HepG2 (cell line): ENCODE measurements at regions not wholly inside any gene's neighbourhood (a gene's known extent, or its start where the extent isn't known, plus 50 kb on each side); places are given as distances from the start of the nearest gene placed in this dataset.

Source experiments
- ATAC-seq: fragments of 200-7000 bp; cut with Tn5 transposase; 3 replicates; pipeline ENCODE4 v1.9.1; 2020; ENCODE audit warnings: mild to moderate bottlenecking, moderate library complexity
- BruUV-seq: library from RNA; stranded (reverse); fragments of 400-500 nt; replicated peaks from 2 replicates; lab custom pipeline; 2021; lab: Mats Ljungman, UMichigan
- CTCF ChIA-PET: fragments of 300-600 bp; formaldehyde crosslinking; extraction: SDS; loops from one replicate; lab custom pipeline; 2021; ENCODE audit warnings: low total read pairs, inconsistent platforms, low intra/inter-chr PET ratio; lab: Yijun Ruan, JAX
- POLR2A ChIA-PET: fragments of 350-600 bp; sonication (Branson Sonifier 250); formaldehyde crosslinking; loops from one replicate; lab custom pipeline; 2020; ENCODE audit warnings: antibody characterized with exemption, inconsistent platforms; lab: Yijun Ruan, JAX
- DNase-seq: peaks from one replicate; pipeline ENCODE4 v3.0.0-alpha.2; 2015; ENCODE audit warnings: low spot score
- FAIRE-seq: peaks from 3 replicates; lab custom pipeline; 2011; peaks lifted over from hg19 to GRCh38; lab: Jason Lieb, UNC
- H2AFZ ChIP-seq: one replicate; pipeline ENCODE4 v1.6.1; 2011; ENCODE audit warnings: low read length, inconsistent platforms
- H3K27ac ChIP-seq: fragments of 300-600 bp; 3 replicates; pipeline ENCODE4 v1.8.0; 2011; ENCODE audit warnings: mixed run types, mild to moderate bottlenecking, mixed read lengths, low read length, inconsistent platforms; ENCODE audit not compliant: insufficient read depth; ENCODE audit errors: extremely low read length
- H3K27me3 ChIP-seq, 2 experiments: fragments of 200-600 bp in 1 of 2; 2 replicates in 1 of 2; 3 replicates in 1 of 2; pipeline versions ENCODE4 v1.6.0 to v1.8.0; 2011; ENCODE audit warnings: low read length in 2 of 2, mild to moderate bottlenecking in 2 of 2, moderate library complexity in 2 of 2, inconsistent platforms in 1 of 2; ENCODE audit not compliant: insufficient read depth in 2 of 2, control insufficient read depth in 1 of 2
- H3K36me3 ChIP-seq, 2 experiments: fragments of 200-600 bp in 1 of 2; replicated peaks in 1 of 2; 2 replicates in 1 of 2; 3 replicates in 1 of 2; pipeline versions ENCODE4 v1.5.1 to v1.8.0; 2011; ENCODE audit warnings: low read length in 2 of 2, inconsistent platforms in 1 of 2; ENCODE audit not compliant: insufficient read depth in 2 of 2, control insufficient read depth in 1 of 2
- H3K4me1 ChIP-seq: 2 replicates; pipeline ENCODE4 v1.5.1; 2012; ENCODE audit warnings: low read length, inconsistent platforms; ENCODE audit not compliant: insufficient read depth
- H3K4me2 ChIP-seq: 2 replicates; pipeline ENCODE4 v1.6.0; 2011; ENCODE audit warnings: low read depth, low read length, inconsistent platforms
- H3K4me3 ChIP-seq, 3 experiments: fragments of 200-600 bp in 1 of 3; sonication (generic), shearing (Covaris generic) in 1 of 3; replicated peaks in 1 of 3; 2 replicates each; pipeline ENCODE4 v1.5.1; 2011 to 2016; ENCODE audit warnings: low read length in 3 of 3, inconsistent platforms in 2 of 3, low read depth in 2 of 3, mild to moderate bottlenecking in 2 of 3, control low read depth in 1 of 3, mixed read lengths in 1 of 3; ENCODE audit not compliant: insufficient read depth in 1 of 3
- H3K79me2 ChIP-seq: one replicate; pipeline ENCODE4 v1.6.1; 2011; ENCODE audit warnings: low read length, inconsistent platforms; ENCODE audit not compliant: insufficient read depth
- H3K9ac ChIP-seq: 2 replicates; pipeline ENCODE4 v1.6.0; 2011; ENCODE audit warnings: mild to moderate bottlenecking, low read depth, low read length, inconsistent platforms; ENCODE audit not compliant: insufficient read depth
- H3K9me3 ChIP-seq: 2 replicates; pipeline ENCODE4 v1.5.1; 2012; ENCODE audit warnings: mild to moderate bottlenecking, low read length
- H4K20me1 ChIP-seq: 2 replicates; pipeline ENCODE4 v1.6.0; 2011; ENCODE audit warnings: inconsistent platforms, mild to moderate bottlenecking, low read length, moderate library complexity; ENCODE audit not compliant: insufficient read depth
- FOXO1 ChIP-seq: sonication (generic); formaldehyde crosslinking; IDR thresholded peaks from 2 replicates; pipeline ENCODE4 v1.4.0; 2020; ENCODE audit warnings: missing genetic modification reagents
- GATA4 ChIP-seq: sonication (generic); IDR thresholded peaks from 2 replicates; pipeline ENCODE4 v1.6.1; 2016; ENCODE audit warnings: antibody characterized with exemption, low read depth, borderline replicate concordance
- GPBP1L1 ChIP-seq: sonication (generic); formaldehyde crosslinking; IDR thresholded peaks from 2 replicates; pipeline ENCODE4 v1.5.0; 2020; ENCODE audit warnings: mild to moderate bottlenecking, missing genetic modification reagents
- KLF12 ChIP-seq: sonication (generic); formaldehyde crosslinking; IDR thresholded peaks from 2 replicates; pipeline ENCODE4 v1.4.0; 2020; ENCODE audit warnings: missing genetic modification reagents, borderline replicate concordance
- MLLT10 ChIP-seq: sonication (generic); formaldehyde crosslinking; IDR thresholded peaks from 2 replicates; pipeline ENCODE4 v1.4.0; 2020; ENCODE audit warnings: missing genetic modification reagents
- NCOA2 ChIP-seq: sonication (generic); formaldehyde crosslinking; IDR thresholded peaks from 2 replicates; pipeline ENCODE4 v1.8.0; 2022; ENCODE audit warnings: inconsistent platforms
- PBX2 ChIP-seq: IDR thresholded peaks from 2 replicates; pipeline ENCODE4 v1.6.1; 2016; ENCODE audit warnings: control low read depth
- TCF12 ChIP-seq, 2 experiments: fragments of 450-650 bp in 1 of 2; sonication (generic) in 1 of 2; formaldehyde crosslinking in 1 of 2; IDR thresholded peaks; 2 replicates each; pipeline versions ENCODE4 v1.6.1 to v1.8.0; 2017 to 2022; ENCODE audit warnings: antibody characterized with exemption in 1 of 2, mild to moderate bottlenecking in 1 of 2, missing genetic modification reagents in 1 of 2, moderate library complexity in 1 of 2
- TCF7 ChIP-seq: sonication (generic); IDR thresholded peaks from 2 replicates; pipeline ENCODE4 v1.6.1; 2016; ENCODE audit warnings: antibody characterized with exemption, low read depth
- ZNF33B ChIP-seq: sonication (generic); formaldehyde crosslinking; IDR thresholded peaks from 2 replicates; pipeline ENCODE4 v1.5.1; 2020; ENCODE audit warnings: mild to moderate bottlenecking, missing genetic modification reagents
- ZNF446 ChIP-seq: sonication (generic); formaldehyde crosslinking; IDR thresholded peaks from 2 replicates; pipeline ENCODE4 v1.5.0; 2020; ENCODE audit warnings: mild to moderate bottlenecking, missing genetic modification reagents
- ZNF484 ChIP-seq: sonication (generic); formaldehyde crosslinking; IDR thresholded peaks from 2 replicates; pipeline ENCODE4 v1.5.1; 2020; ENCODE audit warnings: mild to moderate bottlenecking, low read depth, missing genetic modification reagents, borderline replicate concordance
- ZNF512 ChIP-seq: sonication (generic); formaldehyde crosslinking; IDR thresholded peaks from 2 replicates; pipeline ENCODE4 v1.4.0; 2020; ENCODE audit warnings: mild to moderate bottlenecking, missing genetic modification reagents
- ZNF563 ChIP-seq: sonication (generic); formaldehyde crosslinking; IDR thresholded peaks from 2 replicates; pipeline ENCODE4 v1.8.0; 2022; ENCODE audit warnings: mild to moderate bottlenecking, moderate library complexity, missing genetic modification reagents
- ZNF678 ChIP-seq: sonication (generic); formaldehyde crosslinking; IDR thresholded peaks from 2 replicates; pipeline ENCODE4 v1.4.0; 2020; ENCODE audit warnings: mild to moderate bottlenecking, missing genetic modification reagents
- ZNF709 ChIP-seq: sonication (generic); formaldehyde crosslinking; IDR thresholded peaks from 2 replicates; pipeline ENCODE4 v1.5.0; 2020; ENCODE audit warnings: mild to moderate bottlenecking, missing genetic modification reagents
- ZNF790 ChIP-seq: sonication (generic); formaldehyde crosslinking; IDR thresholded peaks from 2 replicates; pipeline ENCODE4 v1.8.0; 2022; ENCODE audit warnings: missing genetic modification reagents, mild to moderate bottlenecking, borderline replicate concordance
- WGBS: methylation state at CpG from one replicate; pipeline ENCODE4 v1.1.6; 2017; ENCODE audit warnings: low lambda C conversion rate; 5-methylcytosine and 5-hydroxymethylcytosine counted together
- in situ Hi-C: cut with HindIII; loops from 2 replicates; pipeline ENCODE4 v1.10.0; 2017; ENCODE audit warnings: low pct_unique_long_range_greater_than_20kb; ENCODE audit not compliant: extremely low pct_ligation_motif_present
- intact Hi-C: fragments of 100-400 bp; cut with micrococcal nuclease; formaldehyde crosslinking; loops from one replicate; pipeline ENCODE4 v1.10.0; 2022; ENCODE audit not compliant: unreplicated experiment

DNA sequence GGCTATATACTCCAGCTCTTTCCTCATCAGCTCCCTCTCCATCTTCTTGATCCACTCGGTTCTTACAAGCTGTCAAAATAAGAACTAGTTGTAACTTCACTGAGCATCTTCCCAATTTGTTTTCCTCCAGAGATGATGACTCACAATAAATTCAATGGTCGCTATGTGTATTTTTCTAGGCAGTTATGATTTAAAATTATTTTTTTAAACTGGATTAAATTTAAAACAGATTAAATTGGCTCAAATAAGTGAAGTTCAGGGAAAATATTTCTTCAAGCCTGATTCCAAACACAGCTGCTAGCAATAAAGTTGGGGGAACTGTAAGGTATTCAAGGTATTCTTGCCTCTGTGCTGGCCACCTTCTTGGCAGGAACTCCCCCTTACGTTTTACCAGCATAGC, 717.7 kb upstream of the USP15 start (continued):
- TF ChIP-seq GPBP1L1 (CRISPR knock-in tag): no peak

DNA sequence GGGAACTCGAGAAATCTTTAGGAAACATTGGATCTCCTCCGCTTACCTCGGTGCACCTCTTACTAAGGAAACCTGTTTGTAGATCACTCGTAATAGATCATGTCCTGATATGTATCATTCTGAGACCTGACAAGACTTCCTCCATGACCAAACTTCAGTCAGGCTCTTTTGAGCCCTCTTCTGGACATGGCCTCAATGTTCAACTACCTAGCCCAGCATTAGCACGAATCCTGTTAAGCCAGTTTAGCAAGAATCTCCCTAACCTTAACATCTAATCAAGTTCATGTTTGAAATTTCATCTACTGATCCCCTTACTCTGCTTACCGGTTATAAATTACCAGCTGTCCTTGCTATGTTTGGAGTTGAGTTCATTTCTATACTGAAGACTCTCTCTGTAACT, 713.9 kb upstream of the USP15 start:
- BruUV-seq: no TSS peak
- ChIA-PET CTCF (no interaction called here), POLR2A (no interaction called here)
- no peaks in the 10 kb centered on the region for H3K9me3 ChIP-seq
- in situ Hi-C loops (no loop called here), intact Hi-C loops (no loop called here)
- DNase-seq: no peak
- no peak overlapping the region for H3K9ac ChIP-seq
- H3K27me3 ChIP-seq: no peaks in the 10 kb centered on the region
- no peak for FAIRE-seq
- H3K79me2 ChIP-seq: no peaks in the 10 kb centered on the region
- H4K20me1 ChIP-seq: no peaks in the 10 kb centered on the region
- H3K4me3 ChIP-seq: no peak overlapping the region
- no peak overlapping the region for H3K4me2 ChIP-seq
- TF ChIP-seq ZNF563 (CRISPR knock-in tag) (no peak), FOXO1 (CRISPR knock-in tag) (no peak), ZNF790 (no peak), MLLT10 (CRISPR knock-in tag) (no peak), TCF12 (IDR thresholded peaks at IDR 0.05) (no peak), TCF12 (CRISPR knock-in tag; IDR thresholded peaks at IDR 0.05) (no peak), ZNF512 (CRISPR knock-in tag) (no peak), ZNF678 (CRISPR knock-in tag) (no peak), PBX2 (CRISPR knock-in tag) (no peak), NCOA2 (CRISPR knock-in tag) (no peak), ZNF484 (no peak), ZNF33B (CRISPR knock-in tag) (no peak), KLF12 (CRISPR knock-in tag) (no peak), ZNF709 (no peak), TCF7 (no peak), ZNF446 (CRISPR knock-in tag) (no peak), GATA4 (no peak)
- TF ChIP-seq, all 625 proteins: peak for 0
- Histone ChIP-seq H3K36me3 (no peaks in the 10 kb centered on the region), H2AFZ (no peak overlapping the region), H3K4me1 (no peaks in the 10 kb centered on the region), H3K27ac (no peak overlapping the region)
- ATAC-seq: no peak
- WGBS: 39% methylated on average over 6 of the region's 6 CpGs
